H1 (cell line): ENCODE measurements at regions not wholly inside any gene's neighbourhood (a gene's known extent, or its start where the extent isn't known, plus 50 kb on each side); places are given as distances from the start of the nearest gene placed in this dataset.

ENCODE experiments used
- KDM1A ChIP-seq: fragments of 200-600, 300-600 bp; sonication (generic); IDR thresholded peaks from 2 replicates; pipeline ENCODE4 v1.7.1; 2016; ENCODE audit warnings: mild to moderate bottlenecking, low read length, borderline replicate concordance
- POLR2A ChIP-seq, 2 experiments: IDR thresholded peaks; 1 replicate in 1 of 2; 2 replicates in 1 of 2; pipeline ENCODE4 v1.6.1; 2011; ENCODE audit warnings: low read depth in 2 of 2, low read length in 2 of 2, mild to moderate bottlenecking in 2 of 2; ENCODE audit errors: control extremely low read depth in 1 of 2
- POU5F1 ChIP-seq: IDR thresholded peaks from 2 replicates; pipeline ENCODE4 v1.6.1; 2011; ENCODE audit warnings: low read depth, mild to moderate bottlenecking, low read length, moderate library complexity
- RXRA ChIP-seq: IDR thresholded peaks from 2 replicates; pipeline ENCODE4 v1.6.1; 2011; ENCODE audit warnings: low read depth, mild to moderate bottlenecking, low read length, moderate library complexity; ENCODE audit not compliant: insufficient read depth

DNA sequence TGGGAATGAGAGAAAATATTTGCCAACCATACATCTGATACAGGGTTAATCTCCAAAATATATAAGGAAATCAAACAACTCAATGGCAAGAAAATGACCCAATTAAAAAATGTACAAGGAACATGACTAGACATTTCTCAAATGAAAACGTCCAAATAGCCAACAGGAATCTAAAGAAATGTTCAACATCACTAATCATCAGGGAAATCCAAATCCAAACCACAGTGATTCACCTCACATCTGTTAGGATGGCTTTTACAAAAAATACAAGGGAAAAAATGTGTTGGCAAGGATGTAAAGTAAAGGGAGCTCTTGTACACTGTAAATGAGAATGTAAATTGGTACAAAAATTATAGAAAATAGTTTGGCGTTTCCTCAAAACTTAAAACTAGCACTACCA lies 54.7 kb upstream of the ZRANB2 start (continued):
- TF ChIP-seq RXRA (no peak), KDM1A (no peak), POLR2A (IDR thresholded peaks at IDR 0.05; ENCODE audit: control extremely low read depth in 1 of 2, low read depth in 2 of 2, low read length in 2 of 2) (no peak), POU5F1 (no peak)
